GM18858 (cell line): ENCODE measurements at regions not wholly inside any gene's neighbourhood (a gene's known extent, or its start where the extent isn't known, plus 50 kb on each side); places are given as distances from the start of the nearest gene placed in this dataset.
"Not testable (repeated sequence)": the region's sequence is repeated elsewhere in the genome, so short reads cannot be mapped to it uniquely, and the experiment has no call there.

ENCODE experiments used
- ATAC-seq: cut with Tn5 transposase; IDR thresholded peaks from one replicate; pipeline ENCODE4 v1.9.1; 2021; ENCODE audit not compliant: unreplicated experiment

- no peak for ATAC-seq
Measured at GRCh38 chr6:25176466-25176865, 102.7 kb upstream of the CARMIL1 start.

- ATAC-seq, result no peak
Measured at GRCh38 chr6:25177500-25178028, 101.6 kb upstream of the CARMIL1 start.

- no peak for ATAC-seq
Measured at GRCh38 chr6:25178336-25179035, 100.7 kb upstream of the CARMIL1 start.

- no peak for ATAC-seq
Measured at GRCh38 chr6:25179051-25179778, 100.0 kb upstream of the CARMIL1 start.

GRCh38 chr6:25180630-25181349, 98.4 kb upstream of the CARMIL1 start:
- ATAC-seq, result no peak

GRCh38 chr6:25181350-25181724, 97.8 kb upstream of the CARMIL1 start:
- ATAC-seq, result no peak

GRCh38 chr6:25181923-25182322, 97.3 kb upstream of the CARMIL1 start:
- no peak for ATAC-seq

- ATAC-seq, result no peak
Measured at GRCh38 chr6:25186919-25187318, 92.3 kb upstream of the CARMIL1 start.

GRCh38 chr6:25188232-25188631, 90.9 kb upstream of the CARMIL1 start:
- no peak for ATAC-seq

- ATAC-seq, result no peak
Measured at GRCh38 chr6:25192590-25193459, 86.3 kb upstream of the CARMIL1 start.

GRCh38 chr6:25193460-25194171, 85.6 kb upstream of the CARMIL1 start:
- no peak for ATAC-seq

- no peak for ATAC-seq
Measured at GRCh38 chr6:25194172-25194678, 84.9 kb upstream of the CARMIL1 start.

GRCh38 chr6:25196464-25196863, 82.7 kb upstream of the CARMIL1 start:
- no peak for ATAC-seq

GRCh38 chr6:25197111-25197510, 82.1 kb upstream of the CARMIL1 start:
- ATAC-seq, result no peak

- no peak for ATAC-seq
Measured at GRCh38 chr6:25199544-25199943, 79.6 kb upstream of the CARMIL1 start.

GRCh38 chr6:25202504-25202903, 76.7 kb upstream of the CARMIL1 start:
- ATAC-seq, result no peak

GRCh38 chr6:25205629-25206028, 73.5 kb upstream of the CARMIL1 start:
- no peak for ATAC-seq

GRCh38 chr6:25207453-25208155, 71.6 kb upstream of the CARMIL1 start:
- not testable (repeated sequence) for ATAC-seq

- no peak for ATAC-seq
Measured at GRCh38 chr6:25215881-25216280, 63.3 kb upstream of the CARMIL1 start.
